ENCODE measurements at regions not wholly inside any gene's neighbourhood (a gene's known extent, or its start where the extent isn't known, plus 50 kb on each side); places are given as distances from the start of the nearest gene placed in this dataset.
"Not testable (repeated sequence)": the region's sequence is repeated elsewhere in the genome, so short reads cannot be mapped to it uniquely, and the experiment has no call there.

- DNase-seq (peak; percentile 67), ATAC-seq (peak; percentile 95)
- intact Hi-C loops (cut with micrococcal nuclease) = no loop called here
Measured at GRCh38 chr1:88462488-88463261, 221.4 kb upstream of the PKN2 start.

DNA sequence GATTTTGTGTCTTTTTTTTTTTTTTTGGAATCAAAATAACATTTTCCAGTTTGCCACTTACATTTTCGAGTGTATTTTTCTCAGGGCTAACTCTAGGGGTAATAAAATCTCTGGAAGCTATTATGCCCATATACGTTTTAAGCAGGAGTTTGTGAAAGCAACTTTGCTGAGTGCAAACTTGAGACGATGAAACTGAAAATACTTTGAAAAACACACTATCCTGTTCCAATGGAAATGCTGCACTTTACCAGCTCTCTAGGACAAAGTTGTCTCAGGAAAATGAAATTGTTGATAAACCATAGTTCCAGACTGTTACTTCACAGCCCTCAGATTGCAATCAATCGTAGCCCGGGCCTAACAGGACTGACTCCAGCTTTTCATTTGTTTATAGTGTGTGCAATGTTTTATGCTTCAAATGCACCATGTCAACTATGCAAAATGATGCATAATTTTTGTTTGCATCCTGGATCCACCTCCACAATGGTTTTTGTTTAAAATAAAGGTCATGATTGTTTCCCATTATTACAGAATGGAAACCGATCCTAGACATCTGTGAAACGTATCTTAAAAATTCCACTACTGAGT, 220.6 kb upstream of the PKN2 start:
- intact Hi-C loops (cut with micrococcal nuclease) = no loop called here
- ATAC-seq (no peak), DNase-seq (no peak)

DNA sequence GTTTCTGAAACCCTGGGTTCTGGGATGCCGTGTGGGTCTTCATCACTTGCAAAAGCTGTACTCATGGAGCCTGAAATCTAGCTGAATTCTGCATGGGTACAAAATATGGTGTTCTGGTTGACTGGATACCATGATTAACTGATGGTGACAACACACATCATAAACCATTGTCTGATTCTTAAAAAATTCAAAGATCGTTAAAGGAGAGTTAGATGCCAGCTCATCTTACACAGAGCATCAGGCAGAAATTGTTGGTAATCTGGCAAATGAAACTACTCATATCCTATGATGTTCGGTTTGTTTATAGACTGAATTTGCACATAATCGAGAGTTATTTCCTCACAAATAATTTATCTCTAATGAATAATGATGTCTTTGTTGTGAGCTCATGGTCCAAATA, 218.1 kb upstream of the PKN2 start:
- no peak for DNase-seq
- intact Hi-C loops (cut with micrococcal nuclease) = no loop called here
- no peak for ATAC-seq

DNA sequence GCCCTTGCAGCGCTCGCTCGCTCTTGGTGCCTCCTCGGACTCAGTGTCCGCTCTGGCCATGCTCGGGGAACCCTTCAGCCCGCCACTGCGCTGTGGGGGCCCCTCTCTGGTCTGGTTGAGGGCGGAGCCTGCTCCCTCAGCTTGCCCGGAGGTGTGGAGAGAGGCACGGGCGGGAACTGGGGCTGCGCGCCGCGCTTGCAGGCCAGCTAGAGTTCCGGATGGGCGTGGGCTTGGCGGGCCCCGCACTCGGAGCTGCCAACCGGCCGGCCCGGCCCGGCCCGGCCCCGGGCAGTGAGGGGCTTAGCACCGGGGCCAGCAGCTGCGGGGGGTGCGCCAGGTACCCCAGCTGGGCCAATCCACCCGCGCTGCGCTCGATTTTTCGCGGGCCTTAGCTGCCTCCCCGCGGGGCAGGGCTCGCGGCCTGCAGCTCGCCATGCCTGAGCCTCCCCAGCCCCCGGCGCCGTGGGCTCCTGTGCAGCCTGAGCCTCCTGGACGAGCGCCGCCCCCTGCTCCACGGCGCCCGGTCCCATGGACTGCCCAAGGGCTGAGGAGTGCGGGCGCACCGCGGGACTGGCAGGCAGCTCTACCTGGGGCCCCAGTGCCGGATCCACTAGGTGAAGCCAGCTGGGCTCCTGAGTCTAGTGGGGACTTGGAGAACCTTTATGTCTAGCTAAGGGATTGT, 217.0 kb upstream of the PKN2 start:
- ATAC-seq = no peak
- no peak for DNase-seq
- intact Hi-C loops (cut with micrococcal nuclease) = no loop called here

GRCh38 chr1:88472298-88472697, 211.8 kb upstream of the PKN2 start:
- intact Hi-C loops (cut with micrococcal nuclease) = no loop called here
- DNase-seq (no peak), ATAC-seq (peak; percentile 99)

DNA sequence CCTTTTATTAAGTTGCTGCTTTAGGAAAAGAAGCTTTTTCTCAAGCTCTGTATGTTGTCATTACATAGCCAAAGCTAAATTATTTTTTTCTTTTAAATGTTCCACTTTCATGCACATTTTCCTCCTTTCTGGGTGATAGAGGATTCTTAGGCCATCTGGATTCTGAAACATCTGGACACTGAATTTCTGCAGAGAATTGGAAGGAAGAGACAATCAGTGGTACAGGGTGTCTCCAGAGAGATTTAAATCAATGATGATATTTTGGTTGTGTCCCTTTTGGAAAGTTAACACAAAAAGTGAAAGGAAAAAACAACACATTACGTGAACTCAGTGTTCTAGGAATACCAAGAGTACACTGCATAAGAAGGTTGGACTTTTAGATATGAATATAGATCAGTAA, 211.4 kb upstream of the PKN2 start:
- DNase-seq = no peak
- peak; percentile 16 for ATAC-seq
- intact Hi-C loops (cut with micrococcal nuclease) = no loop called here

DNA sequence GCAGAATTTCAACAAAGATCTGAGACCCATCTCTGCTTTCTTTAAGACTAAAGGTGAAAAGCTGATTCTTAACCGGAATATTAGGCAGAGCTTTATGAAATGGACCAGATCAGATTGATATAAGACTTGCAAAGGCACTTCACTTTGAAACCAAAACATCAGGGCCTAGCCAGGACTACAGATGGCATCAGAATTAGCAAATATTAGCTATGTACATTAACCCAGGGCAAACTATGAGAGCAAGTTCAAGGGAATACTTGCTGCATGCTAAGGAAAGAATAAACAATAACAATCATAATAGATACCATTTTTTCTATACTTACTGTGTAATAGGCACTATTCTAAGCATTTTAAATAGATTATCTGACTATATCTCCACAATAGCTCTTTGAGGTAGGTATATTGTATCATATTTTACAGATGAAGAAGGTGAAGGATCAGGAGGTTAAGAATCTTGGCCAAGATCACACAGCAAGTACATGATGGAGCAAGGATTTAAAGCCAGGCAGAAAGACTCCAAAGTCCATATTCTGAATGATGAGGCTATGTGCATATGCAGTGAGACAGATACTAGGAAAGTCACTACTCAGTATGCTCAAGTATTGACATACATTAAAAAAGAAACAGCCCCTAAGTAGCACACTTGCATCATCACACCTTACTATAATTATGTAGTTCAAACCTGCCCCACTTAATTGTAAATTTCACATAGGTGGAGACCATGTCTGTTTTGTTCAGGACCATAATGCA, 209.3 kb upstream of the PKN2 start:
- intact Hi-C loops (cut with micrococcal nuclease) = no loop called here
- no peak for ATAC-seq
- no peak for DNase-seq

GRCh38 chr1:88484881-88485280, 199.2 kb upstream of the PKN2 start:
- intact Hi-C loops (cut with micrococcal nuclease) = no loop called here
- no peak for DNase-seq
- no peak for ATAC-seq

DNA sequence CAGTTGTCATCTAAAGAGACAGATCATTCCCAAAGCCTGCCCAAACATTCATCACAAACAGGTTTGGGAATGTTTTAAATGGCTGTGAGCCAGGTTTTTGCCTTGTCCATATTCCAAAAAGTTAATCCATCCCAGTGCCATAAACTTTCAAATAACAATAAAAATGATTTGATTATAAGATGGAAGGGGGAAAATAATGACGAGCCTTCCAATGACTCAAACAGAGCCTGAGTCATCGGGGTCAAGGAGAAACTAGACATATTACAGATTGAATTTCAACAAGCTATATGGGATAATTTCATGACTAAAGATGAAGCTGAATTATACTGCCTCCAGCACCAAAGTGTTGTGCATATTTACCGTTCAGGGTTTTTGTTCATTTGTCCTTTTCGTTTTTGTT, 195.8 kb upstream of the PKN2 start:
- DNase-seq (no peak), ATAC-seq (no peak)
- intact Hi-C loops (cut with micrococcal nuclease) = no loop called here

DNA sequence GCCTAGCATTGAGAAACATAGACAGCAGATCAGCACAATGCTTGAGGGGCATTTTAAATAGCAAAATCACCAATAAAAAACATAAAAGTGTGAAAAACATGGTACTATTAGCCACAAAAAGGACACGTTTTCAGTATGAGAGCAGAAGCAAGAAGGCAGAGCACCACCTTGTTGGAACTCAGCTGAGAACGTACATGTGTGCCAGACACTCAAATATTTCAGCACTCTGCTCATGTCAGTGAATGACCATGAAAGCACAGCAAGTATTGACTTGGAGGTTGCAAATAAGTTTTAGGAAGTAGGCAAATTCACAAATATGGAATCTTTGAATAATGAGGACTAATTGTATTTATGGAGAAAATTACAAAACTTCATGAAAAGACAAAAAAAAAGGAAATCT, 193.4 kb upstream of the PKN2 start:
- peak; percentile 55 for ATAC-seq
- intact Hi-C loops (cut with micrococcal nuclease) = no loop called here
- no peak for DNase-seq

- ATAC-seq (no peak), DNase-seq (no peak)
- intact Hi-C loops (cut with micrococcal nuclease) = no loop called here
Measured at GRCh38 chr1:88499671-88500070, 184.4 kb upstream of the PKN2 start.

GRCh38 chr1:88502886-88503285, 181.2 kb upstream of the PKN2 start:
- DNase-seq (no peak), ATAC-seq (no peak)
- intact Hi-C loops (cut with micrococcal nuclease) = no loop called here

- intact Hi-C loops (cut with micrococcal nuclease) = no loop called here
- DNase-seq = no peak
- ATAC-seq = no peak
Measured at GRCh38 chr1:88503646-88504045, 180.4 kb upstream of the PKN2 start.

DNA sequence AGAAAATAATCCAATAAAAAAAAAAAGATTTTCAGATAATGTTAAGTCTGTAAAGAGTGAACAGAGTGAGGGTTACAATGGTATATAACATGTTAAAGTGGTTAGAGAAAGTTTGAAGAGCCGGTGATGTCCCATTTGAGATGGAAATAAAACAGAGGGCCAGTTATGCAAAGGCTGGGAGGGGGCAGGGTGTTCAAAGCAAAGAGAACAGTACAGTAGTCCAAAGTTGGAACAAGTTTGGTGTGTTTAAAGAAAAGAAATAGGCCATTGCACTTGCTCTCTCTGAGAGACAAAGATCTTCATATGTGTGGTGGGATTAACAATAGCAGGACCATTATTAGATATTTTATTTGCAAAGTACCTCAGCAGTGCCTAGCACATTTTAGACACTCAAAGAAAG, 179.5 kb upstream of the PKN2 start:
- DNase-seq (no peak), ATAC-seq (no peak)
- intact Hi-C loops (cut with micrococcal nuclease) = no loop called here

GRCh38 chr1:88509379-88509778, 174.7 kb upstream of the PKN2 start:
- intact Hi-C loops (cut with micrococcal nuclease) = no loop called here
- ATAC-seq = no peak
- no peak for DNase-seq

GRCh38 chr1:88514544-88515060, 169.5 kb upstream of the PKN2 start:
- intact Hi-C loops (cut with micrococcal nuclease) = no loop called here
- no peak for ATAC-seq
- no peak for DNase-seq

DNA sequence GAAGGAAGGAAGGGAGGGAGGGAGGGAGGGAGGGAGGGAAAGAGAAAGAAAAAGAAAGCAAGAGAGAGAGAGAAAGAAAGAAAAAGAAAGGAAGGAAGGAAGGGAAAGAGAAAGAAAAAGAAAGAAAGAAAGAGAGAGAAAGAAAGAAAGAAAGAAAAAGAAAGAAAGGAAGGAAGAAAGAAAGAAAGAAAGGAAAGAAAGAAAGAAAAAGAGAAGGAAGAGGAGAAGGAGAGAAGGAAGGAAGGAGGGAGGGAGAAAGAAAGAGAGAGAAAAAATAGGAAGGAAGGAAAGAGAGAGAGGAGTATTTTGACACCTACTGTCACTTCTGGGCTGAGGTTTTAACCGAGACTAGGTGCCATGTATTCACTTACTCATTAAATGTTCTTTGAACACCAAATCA, 166.6 kb upstream of the PKN2 start:
- ATAC-seq; intact Hi-C loops (cut with micrococcal nuclease); DNase-seq: not testable (repeated sequence)

DNA sequence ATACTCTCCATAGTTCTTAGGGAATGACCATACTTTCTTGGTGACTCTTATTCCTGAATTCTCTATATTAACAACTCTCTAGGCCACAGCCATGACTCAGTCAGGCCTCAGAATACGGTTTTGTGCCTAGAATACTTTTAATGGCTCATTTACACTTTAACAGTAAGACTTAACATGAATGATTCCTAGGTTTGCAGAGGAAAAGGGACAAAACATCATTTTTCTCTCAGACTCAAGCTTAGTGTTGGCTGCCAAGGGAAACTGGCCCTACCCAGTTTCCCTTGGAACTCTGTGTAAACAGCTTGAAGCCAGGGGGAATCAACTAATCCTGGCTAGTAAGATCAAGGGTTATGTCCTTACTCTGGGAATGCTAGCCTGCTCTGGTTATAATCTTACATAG, 164.9 kb upstream of the PKN2 start:
- ATAC-seq = peak; percentile 75
- DNase-seq = no peak
- intact Hi-C loops (cut with micrococcal nuclease) = no loop called here

GRCh38 chr1:88523854-88524528, 160.1 kb upstream of the PKN2 start:
- DNase-seq (no peak), ATAC-seq (no peak)
- intact Hi-C loops (cut with micrococcal nuclease) = no loop called here

Measured in left ventricle myocardium superior (tissue), 1 donor.